WI38 (cell line): ENCODE measurements at regions not wholly inside any gene's neighbourhood (a gene's known extent, or its start where the extent isn't known, plus 50 kb on each side); places are given as distances from the start of the nearest gene placed in this dataset.

ENCODE experiments used
- H3K4me3 ChIP-seq: 2 replicates; pipeline ENCODE4 v1.5.1; 2011; ENCODE audit warnings: low read depth, mild to moderate bottlenecking, control low read depth, low read length
- CTCF ChIP-seq: IDR thresholded peaks from 2 replicates; pipeline ENCODE4 v1.5.1; 2012; ENCODE audit warnings: low read depth, mild to moderate bottlenecking, control low read depth, low read length

- no peak for TF ChIP-seq CTCF
- H3K4me3 ChIP-seq: no peak overlapping the region
These were observed 269.8 kb downstream of the TMX3 start for GRCh38 chr18:68445136-68445535.

GRCh38 chr18:68441241-68441640 is 273.7 kb downstream of the TMX3 start:
- no peak overlapping the region for H3K4me3 ChIP-seq
- TF ChIP-seq CTCF: no peak

GRCh38 chr18:68440433-68440832 is 274.5 kb downstream of the TMX3 start:
- no peak overlapping the region for H3K4me3 ChIP-seq
- TF ChIP-seq CTCF: no peak

- no peak overlapping the region for H3K4me3 ChIP-seq
- no peak for TF ChIP-seq CTCF
These were observed 275.3 kb downstream of the TMX3 start for GRCh38 chr18:68439642-68440041.

- no peak overlapping the region for H3K4me3 ChIP-seq
- no peak for TF ChIP-seq CTCF
These were observed 275.9 kb downstream of the TMX3 start for GRCh38 chr18:68438983-68439382.

GRCh38 chr18:68438536-68438935 is 276.4 kb downstream of the TMX3 start:
- no peak for TF ChIP-seq CTCF
- H3K4me3 ChIP-seq: no peak overlapping the region

- no peak for TF ChIP-seq CTCF
- no peak overlapping the region for H3K4me3 ChIP-seq
These were observed 278.4 kb downstream of the TMX3 start for GRCh38 chr18:68436485-68436884.
